ENCODE measurements at regions not wholly inside any gene's neighbourhood (a gene's known extent, or its start where the extent isn't known, plus 50 kb on each side); places are given as distances from the start of the nearest gene placed in this dataset.

- no peak overlapping the region for H3K4me2 ChIP-seq (ENCODE audit: unreplicated experiment)
- no peaks in the 10 kb centered on the region for H3F3A ChIP-seq (ENCODE audit: insufficient read depth)
- no peaks in the 10 kb centered on the region for H3K4me1 ChIP-seq (ENCODE audit: insufficient read depth)
- TF ChIP-seq EZH2 (IDR thresholded peaks at IDR 0.05; ENCODE audit: insufficient read depth, poor library complexity, severe bottlenecking) (no peak), EZH2phosphoT487 (IDR thresholded peaks at IDR 0.05; ENCODE audit: insufficient read depth, low read depth) (no peak)
- H3K4me3 ChIP-seq: no peak overlapping the region
- H3K79me2 ChIP-seq (ENCODE audit: insufficient read depth): no peaks in the 10 kb centered on the region
- H3K9me2 ChIP-seq (ENCODE audit: insufficient read depth): no peaks in the 10 kb centered on the region
- H4K20me1 ChIP-seq (ENCODE audit: insufficient read depth): no peaks in the 10 kb centered on the region
- H3K27me3 ChIP-seq (replicated peaks; ENCODE audit: insufficient read depth): no peaks in the 10 kb centered on the region; the same call in none of the 2 replicates
- no peaks in the 10 kb centered on the region for H3K36me3 ChIP-seq (ENCODE audit: low read depth)
- WGBS, 2 experiments (ENCODE audit: low coverage in 1 of 2, low lambda C conversion rate in 2 of 2, missing lambda C conversion rate in 2 of 2): 48 to 53% methylated on average over 4 of the region's 4 CpGs
- H2AFZ ChIP-seq: no peak overlapping the region
- DNase-seq: no peak
- H3K9ac ChIP-seq: no peak overlapping the region
- no peak overlapping the region for H3K27ac ChIP-seq
- H3K9me3 ChIP-seq (ENCODE audit: low read depth): no peaks in the 10 kb centered on the region
- in situ Hi-C loops (cut with MboI): no loop called here
Measured at GRCh38 chr5:171692936-171693335, 92.7 kb upstream of the SMIM23 start.

- H3K4me2 ChIP-seq (ENCODE audit: unreplicated experiment): no peak overlapping the region
- TF ChIP-seq EZH2phosphoT487 (IDR thresholded peaks at IDR 0.05; ENCODE audit: insufficient read depth, low read depth): no peak
- in situ Hi-C loops (cut with MboI): no loop called here
- WGBS, 2 experiments (ENCODE audit: low coverage in 1 of 2, low lambda C conversion rate in 2 of 2, missing lambda C conversion rate in 2 of 2): 76 to 92% methylated on average over 3 of the region's 3 CpGs
- H2AFZ ChIP-seq: no peak overlapping the region
- H3K79me2 ChIP-seq (ENCODE audit: insufficient read depth): no peaks in the 10 kb centered on the region
- no peak overlapping the region for H3K9ac ChIP-seq
- H3K9me3 ChIP-seq (ENCODE audit: low read depth): no peaks in the 10 kb centered on the region
- H3K27ac ChIP-seq: no peak overlapping the region
- no peak for DNase-seq
- H3K4me3 ChIP-seq: no peak overlapping the region
- H4K20me1 ChIP-seq (ENCODE audit: insufficient read depth): no peaks in the 10 kb centered on the region
- no peaks in the 10 kb centered on the region for H3K36me3 ChIP-seq (ENCODE audit: low read depth)
- H3F3A ChIP-seq (ENCODE audit: insufficient read depth): no peaks in the 10 kb centered on the region
- H3K4me1 ChIP-seq (ENCODE audit: insufficient read depth): no peaks in the 10 kb centered on the region
- no peaks in the 10 kb centered on the region for H3K9me2 ChIP-seq (ENCODE audit: insufficient read depth)
- no peaks in the 10 kb centered on the region; the same call in none of the 2 replicates for H3K27me3 ChIP-seq (replicated peaks; ENCODE audit: insufficient read depth)
Measured at GRCh38 chr5:171693412-171693811, 92.2 kb upstream of the SMIM23 start.

GRCh38 chr5:171695804-171696203 is 89.8 kb upstream of the SMIM23 start:
- Histone ChIP-seq H3K79me2 (ENCODE audit: insufficient read depth) (no peaks in the 10 kb centered on the region), H3K9ac (no peak overlapping the region), H2AFZ (no peak overlapping the region), H3K9me2 (ENCODE audit: insufficient read depth) (no peaks in the 10 kb centered on the region), H3K4me3 (no peak overlapping the region), H3K4me2 (ENCODE audit: unreplicated experiment) (no peak overlapping the region), H4K20me1 (ENCODE audit: insufficient read depth) (no peaks in the 10 kb centered on the region), H3K9me3 (ENCODE audit: low read depth) (no peaks in the 10 kb centered on the region), H3K4me1 (ENCODE audit: insufficient read depth) (no peaks in the 10 kb centered on the region), H3K36me3 (ENCODE audit: low read depth) (no peaks in the 10 kb centered on the region), H3K27ac (no peak overlapping the region), H3K27me3 (replicated peaks; ENCODE audit: insufficient read depth) (no peaks in the 10 kb centered on the region; the same call in none of the 2 replicates), H3F3A (ENCODE audit: insufficient read depth) (no peaks in the 10 kb centered on the region)
- in situ Hi-C loops (cut with MboI): no loop called here
- WGBS, 2 experiments (ENCODE audit: low coverage in 1 of 2, low lambda C conversion rate in 2 of 2, missing lambda C conversion rate in 2 of 2): 44 to 67% methylated on average over 2 of the region's 2 CpGs
- no peak for DNase-seq
- TF ChIP-seq EZH2 (IDR thresholded peaks at IDR 0.05; ENCODE audit: insufficient read depth, poor library complexity, severe bottlenecking) (no peak), EZH2phosphoT487 (IDR thresholded peaks at IDR 0.05; ENCODE audit: insufficient read depth, low read depth) (no peak)

GRCh38 chr5:171697221-171698102 is 88.2 kb upstream of the SMIM23 start:
- Histone ChIP-seq H3K79me2 (ENCODE audit: insufficient read depth) (no peaks in the 10 kb centered on the region), H3K36me3 (ENCODE audit: low read depth) (no peaks in the 10 kb centered on the region), H3K27ac (no peak overlapping the region), H2AFZ (no peak overlapping the region), H3F3A (ENCODE audit: insufficient read depth) (no peaks in the 10 kb centered on the region), H3K9me3 (ENCODE audit: low read depth) (no peaks in the 10 kb centered on the region), H3K9ac (no peak overlapping the region), H3K4me1 (ENCODE audit: insufficient read depth) (no peaks in the 10 kb centered on the region), H3K4me3 (no peak overlapping the region), H3K4me2 (ENCODE audit: unreplicated experiment) (no peak overlapping the region), H3K9me2 (ENCODE audit: insufficient read depth) (no peaks in the 10 kb centered on the region), H4K20me1 (ENCODE audit: insufficient read depth) (no peaks in the 10 kb centered on the region), H3K27me3 (replicated peaks; ENCODE audit: insufficient read depth) (peaks cover 9% of the 10 kb centered on the region)
- no peak for DNase-seq
- WGBS, 2 experiments (ENCODE audit: low coverage in 1 of 2, low lambda C conversion rate in 2 of 2, missing lambda C conversion rate in 2 of 2): 74% methylated on average over 18 of the region's 18 CpGs
- TF ChIP-seq EZH2phosphoT487 (IDR thresholded peaks at IDR 0.05; ENCODE audit: insufficient read depth, low read depth) (no peak), EZH2 (IDR thresholded peaks at IDR 0.05; ENCODE audit: insufficient read depth, poor library complexity, severe bottlenecking) (no peak)
- in situ Hi-C loops (cut with MboI): no loop called here

Data from GM23248 (cell line).